GM12878 (cell line): ENCODE measurements at regions not wholly inside any gene's neighbourhood (a gene's known extent, or its start where the extent isn't known, plus 50 kb on each side); places are given as distances from the start of the nearest gene placed in this dataset.

Source experiments
- ATAC-seq: fragments of 200-7000 bp; cut with Tn5 transposase; 3 replicates; pipeline ENCODE4 v1.9.1; 2020; ENCODE audit warnings: mild to moderate bottlenecking, moderate library complexity
- BruUV-seq: library from RNA; stranded (reverse); fragments of 400-500 nt; replicated peaks from 2 replicates; lab custom pipeline; 2021; lab: Mats Ljungman, UMichigan
- CTCF ChIA-PET: fragments of 300-600 bp; sonication (Branson Sonifier 250); formaldehyde crosslinking; extraction: SDS; loops from one replicate; lab custom pipeline; 2021; ENCODE audit warnings: inconsistent platforms; lab: Yijun Ruan, JAX
- POLR2A ChIA-PET: fragments of 350-600 bp; formaldehyde crosslinking; extraction: SDS; loops from one replicate; lab custom pipeline; 2021; ENCODE audit warnings: inconsistent platforms; lab: Charles Lee
- RAD21 ChIA-PET: fragments of 300-600 bp; sonication (Branson Sonifier 250); formaldehyde crosslinking; loops from one replicate; lab custom pipeline; 2023; ENCODE audit warnings: antibody characterized with exemption; ENCODE audit not compliant: unreplicated experiment; lab: Charles Lee
- SMC1A ChIA-PET: fragments of 300-600 bp; sonication (Branson Sonifier 250); formaldehyde crosslinking; loops from one replicate; lab custom pipeline; 2023; ENCODE audit not compliant: unreplicated experiment, uncharacterized antibody; lab: Charles Lee
- DNase-seq: peaks from one replicate; pipeline ENCODE4 v3.0.0-alpha.2; 2011; ENCODE audit warnings: low read depth, low spot score
- FAIRE-seq: peaks from 3 replicates; lab custom pipeline; 2011; peaks lifted over from hg19 to GRCh38; lab: Jason Lieb, UNC
- H2AFZ ChIP-seq: 2 replicates; pipeline ENCODE4 v1.6.0; 2011; ENCODE audit warnings: low read depth, low read length, control low read depth; ENCODE audit not compliant: control insufficient read depth
- H3K27ac ChIP-seq: 2 replicates; pipeline ENCODE4 v1.5.1; 2011; ENCODE audit warnings: control low read depth; ENCODE audit not compliant: control insufficient read depth, insufficient read depth
- H3K27me3 ChIP-seq, 2 experiments: replicated peaks in 1 of 2; 2 replicates each; pipeline versions ENCODE4 v1.6.0 to v1.6.1; 2011; ENCODE audit warnings: low read length in 1 of 2; ENCODE audit not compliant: control insufficient read depth in 2 of 2, insufficient read depth in 2 of 2
- H3K36me3 ChIP-seq, 2 experiments: 2 replicates each; pipeline ENCODE4 v1.5.1; 2011; ENCODE audit warnings: low read length in 1 of 2; ENCODE audit not compliant: control insufficient read depth in 2 of 2, insufficient read depth in 2 of 2
- H3K4me1 ChIP-seq: 2 replicates; pipeline ENCODE4 v1.6.1; 2011; ENCODE audit warnings: mild to moderate bottlenecking, low read length, moderate library complexity, mixed read lengths; ENCODE audit not compliant: control insufficient read depth, insufficient read depth
- H3K4me2 ChIP-seq: 2 replicates; pipeline ENCODE4 v1.6.0; 2011; ENCODE audit warnings: control low read depth; ENCODE audit not compliant: control insufficient read depth, insufficient read depth
- H3K4me3 ChIP-seq: fragments of 200-600 bp; sonication (generic); 2 replicates; pipeline ENCODE4 v1.5.1; 2016
- H3K79me2 ChIP-seq: 2 replicates; pipeline ENCODE4 v1.6.0; 2011; ENCODE audit warnings: low read length; ENCODE audit not compliant: control insufficient read depth, insufficient read depth
- H3K9ac ChIP-seq: 2 replicates; pipeline ENCODE4 v1.8.0; 2011; ENCODE audit warnings: low read length, control low read depth, mixed read lengths; ENCODE audit not compliant: control insufficient read depth, insufficient read depth
- H3K9me3 ChIP-seq: replicated peaks from 3 replicates; pipeline ENCODE4 v1.5.1; 2011; ENCODE audit warnings: mild to moderate bottlenecking, low read length; ENCODE audit not compliant: control insufficient read depth, insufficient read depth
- H4K20me1 ChIP-seq: 2 replicates; pipeline ENCODE4 v1.6.0; 2011; ENCODE audit not compliant: control insufficient read depth, insufficient read depth
- BCL11A ChIP-seq: IDR thresholded peaks from 2 replicates; pipeline ENCODE4 v1.6.1; 2011; ENCODE audit warnings: low read depth, low read length
- BCLAF1 ChIP-seq: fragments of 450-650 bp; IDR thresholded peaks from 2 replicates; pipeline ENCODE4 v1.6.1; 2017; ENCODE audit warnings: antibody characterized with exemption, mild to moderate bottlenecking, moderate library complexity
- EGR1 ChIP-seq, 2 experiments: IDR thresholded peaks; 1 replicate in 1 of 2; 2 replicates in 1 of 2; pipeline ENCODE4 v1.6.1; 2011 to 2012; ENCODE audit warnings: low read depth in 2 of 2, low read length in 2 of 2, borderline replicate concordance in 1 of 2, mild to moderate bottlenecking in 1 of 2, moderate library complexity in 1 of 2
- ZNF622 ChIP-seq: fragments of 450-650 bp; IDR thresholded peaks from 2 replicates; pipeline ENCODE4 v1.6.1; 2017; ENCODE audit warnings: mild to moderate bottlenecking, inconsistent platforms
- WGBS: methylation state at CpG from one replicate; pipeline ENCODE4 v1.1.6; 2016; ENCODE audit warnings: low lambda C conversion rate; ENCODE audit not compliant: insufficient replicate concordance, insufficient coverage; ENCODE audit errors: missing lambda C conversion rate; 5-methylcytosine and 5-hydroxymethylcytosine counted together
- in situ Hi-C: fragments of 300-500 bp; cut with MboI; formaldehyde crosslinking; loops from 9 replicates; pipeline ENCODE4 v1.14.3; 2018; ENCODE audit warnings: mixed read lengths
- intact Hi-C: fragments of 100-400 bp; cut with micrococcal nuclease; formaldehyde crosslinking; loops from one replicate; pipeline ENCODE4 v1.14.2; 2022; ENCODE audit not compliant: unreplicated experiment

GRCh38 chr2:12236136-12236844 is 480.4 kb upstream of the TRIB2 start:
- H3K36me3 ChIP-seq, result no peaks in the 10 kb centered on the region
- H3K9ac ChIP-seq, result no peak overlapping the region
- ChIA-PET POLR2A (no interaction called here), SMC1A (interaction anchor here (1.5 kb wide), 1 partner anchor 11 kb away, joined by 4 read pairs; no protein-coding TSS in a partner anchor), RAD21 (no interaction called here), CTCF (no interaction called here)
- no peak overlapping the region for H3K4me2 ChIP-seq
- H3K27ac ChIP-seq, result no peak overlapping the region
- BruUV-seq, result no TSS peak
- in situ Hi-C loops, result no loop called here
- no peak overlapping the region for H2AFZ ChIP-seq
- H3K79me2 ChIP-seq, result no peaks in the 10 kb centered on the region
- WGBS, result 81% methylated on average over 4 of the region's 4 CpGs
- H3K27me3 ChIP-seq, result no peaks in the 10 kb centered on the region
- H4K20me1 ChIP-seq, result no peaks in the 10 kb centered on the region
- FAIRE-seq, result no peak
- H3K4me3 ChIP-seq, result no peak overlapping the region
- intact Hi-C loops, result no loop called here
- no peak for ATAC-seq
- TF ChIP-seq EGR1 (IDR thresholded peaks at IDR 0.05; ENCODE audit: borderline replicate concordance in 1 of 2, low read depth in 2 of 2, low read length in 2 of 2) (no peak), BCLAF1 (no peak), ZNF622 (no peak), BCL11A (no peak)
- TF ChIP-seq, all 136 proteins: peak for 0
- no peaks in the 10 kb centered on the region for H3K9me3 ChIP-seq
- no peaks in the 10 kb centered on the region for H3K4me1 ChIP-seq
- DNase-seq, result no peak
